B cell (primary cell): ENCODE measurements at regions not wholly inside any gene's neighbourhood (a gene's known extent, or its start where the extent isn't known, plus 50 kb on each side); places are given as distances from the start of the nearest gene placed in this dataset.

Experiments
- EZH2 ChIP-seq: IDR thresholded peaks from 2 replicates; pipeline ENCODE4 v1.6.1; 2012; ENCODE audit warnings: borderline replicate concordance, low read depth, mild to moderate bottlenecking, moderate library complexity, low read length; ENCODE audit not compliant: insufficient read depth, poor library complexity, severe bottlenecking
- TF ChIP-seq, protein P1 (sequence below): fragments of 200-600 bp; IDR thresholded peaks from one replicate; pipeline ENCODE4 v1.8.0; 2022; ENCODE audit warnings: antibody characterized with exemption, mild to moderate bottlenecking

DNA sequence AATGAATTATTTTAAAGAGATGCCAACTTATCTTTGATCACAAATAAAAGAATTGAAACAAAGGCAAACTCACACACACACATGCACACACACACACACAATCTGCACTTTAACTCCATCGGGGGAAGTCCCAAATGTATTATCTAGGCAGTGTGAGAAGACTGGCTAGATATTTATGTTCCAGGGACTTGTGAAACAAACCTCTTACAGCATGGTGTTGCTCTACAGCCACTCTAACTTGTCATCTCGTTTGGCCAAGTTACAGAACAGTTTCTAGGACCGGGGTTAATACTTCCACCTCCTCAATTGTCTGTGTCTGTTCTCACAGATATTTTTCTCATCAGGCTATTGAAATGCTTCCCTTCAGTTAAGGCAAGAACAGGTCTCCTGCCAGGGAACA, 855.0 kb downstream of the EPHA7 start:
- TF ChIP-seq, protein P1, sequence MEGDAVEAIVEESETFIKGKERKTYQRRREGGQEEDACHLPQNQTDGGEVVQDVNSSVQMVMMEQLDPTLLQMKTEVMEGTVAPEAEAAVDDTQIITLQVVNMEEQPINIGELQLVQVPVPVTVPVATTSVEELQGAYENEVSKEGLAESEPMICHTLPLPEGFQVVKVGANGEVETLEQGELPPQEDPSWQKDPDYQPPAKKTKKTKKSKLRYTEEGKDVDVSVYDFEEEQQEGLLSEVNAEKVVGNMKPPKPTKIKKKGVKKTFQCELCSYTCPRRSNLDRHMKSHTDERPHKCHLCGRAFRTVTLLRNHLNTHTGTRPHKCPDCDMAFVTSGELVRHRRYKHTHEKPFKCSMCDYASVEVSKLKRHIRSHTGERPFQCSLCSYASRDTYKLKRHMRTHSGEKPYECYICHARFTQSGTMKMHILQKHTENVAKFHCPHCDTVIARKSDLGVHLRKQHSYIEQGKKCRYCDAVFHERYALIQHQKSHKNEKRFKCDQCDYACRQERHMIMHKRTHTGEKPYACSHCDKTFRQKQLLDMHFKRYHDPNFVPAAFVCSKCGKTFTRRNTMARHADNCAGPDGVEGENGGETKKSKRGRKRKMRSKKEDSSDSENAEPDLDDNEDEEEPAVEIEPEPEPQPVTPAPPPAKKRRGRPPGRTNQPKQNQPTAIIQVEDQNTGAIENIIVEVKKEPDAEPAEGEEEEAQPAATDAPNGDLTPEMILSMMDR, result no peak
- TF ChIP-seq EZH2, result no peak
